HL-60 (cell line): ENCODE measurements at regions not wholly inside any gene's neighbourhood (a gene's known extent, or its start where the extent isn't known, plus 50 kb on each side); places are given as distances from the start of the nearest gene placed in this dataset.

Source experiments
- GABPA ChIP-seq: IDR thresholded peaks from 2 replicates; pipeline ENCODE4 v1.6.1; 2012; ENCODE audit warnings: low read depth
- TF ChIP-seq, protein P1 (sequence below): IDR thresholded peaks from one replicate; pipeline ENCODE4 v1.5.1; 2011; ENCODE audit warnings: low read length, control low read depth, inconsistent platforms; ENCODE audit not compliant: insufficient read depth

DNA sequence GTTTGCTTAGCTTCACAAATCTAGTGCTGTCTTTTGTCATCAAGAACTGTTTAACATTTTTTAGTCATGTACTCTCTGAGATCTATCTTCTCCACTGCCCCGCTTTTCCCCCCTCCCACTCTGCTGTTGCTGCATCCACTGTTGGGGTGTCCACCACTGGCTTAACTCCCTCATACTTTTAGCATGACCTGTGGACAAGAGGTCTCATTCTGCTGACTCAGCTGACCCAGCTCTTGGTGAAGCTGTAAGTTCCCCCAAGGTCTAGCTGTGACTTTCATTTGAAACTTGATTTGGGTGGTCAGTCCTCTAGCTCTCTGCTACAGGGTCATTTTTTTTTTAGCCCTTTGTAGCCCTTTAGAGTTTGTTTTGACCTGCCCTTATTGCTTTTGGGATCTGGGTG is 427.2 kb downstream of the PLCL1 start:
- TF ChIP-seq, protein P1, sequence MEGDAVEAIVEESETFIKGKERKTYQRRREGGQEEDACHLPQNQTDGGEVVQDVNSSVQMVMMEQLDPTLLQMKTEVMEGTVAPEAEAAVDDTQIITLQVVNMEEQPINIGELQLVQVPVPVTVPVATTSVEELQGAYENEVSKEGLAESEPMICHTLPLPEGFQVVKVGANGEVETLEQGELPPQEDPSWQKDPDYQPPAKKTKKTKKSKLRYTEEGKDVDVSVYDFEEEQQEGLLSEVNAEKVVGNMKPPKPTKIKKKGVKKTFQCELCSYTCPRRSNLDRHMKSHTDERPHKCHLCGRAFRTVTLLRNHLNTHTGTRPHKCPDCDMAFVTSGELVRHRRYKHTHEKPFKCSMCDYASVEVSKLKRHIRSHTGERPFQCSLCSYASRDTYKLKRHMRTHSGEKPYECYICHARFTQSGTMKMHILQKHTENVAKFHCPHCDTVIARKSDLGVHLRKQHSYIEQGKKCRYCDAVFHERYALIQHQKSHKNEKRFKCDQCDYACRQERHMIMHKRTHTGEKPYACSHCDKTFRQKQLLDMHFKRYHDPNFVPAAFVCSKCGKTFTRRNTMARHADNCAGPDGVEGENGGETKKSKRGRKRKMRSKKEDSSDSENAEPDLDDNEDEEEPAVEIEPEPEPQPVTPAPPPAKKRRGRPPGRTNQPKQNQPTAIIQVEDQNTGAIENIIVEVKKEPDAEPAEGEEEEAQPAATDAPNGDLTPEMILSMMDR, result no peak
- TF ChIP-seq GABPA, result no peak
